WTC11 (cell line): ENCODE measurements at regions not wholly inside any gene's neighbourhood (a gene's known extent, or its start where the extent isn't known, plus 50 kb on each side); places are given as distances from the start of the nearest gene placed in this dataset.

Experiments
- ATAC-seq: fragments of 200-7000 bp; cut with Tn5 transposase; 2 replicates; pipeline ENCODE4 v1.10.0; 2021; ENCODE audit warnings: mild to moderate bottlenecking, moderate library complexity
- CTCF ChIA-PET: fragments of 300-600 bp; sonication (Branson Sonifier 250); formaldehyde crosslinking; loops from one replicate; lab custom pipeline; 2021; ENCODE audit warnings: antibody characterized with exemption; lab: Charles Lee
- POLR2A ChIA-PET: fragments of 350-600 bp; sonication (Branson Sonifier 250); formaldehyde crosslinking; loops from one replicate; lab custom pipeline; 2021; ENCODE audit warnings: antibody characterized with exemption; lab: Charles Lee
- DNase-seq: peaks from one replicate; pipeline ENCODE4 v3.0.0; 2021; ENCODE audit warnings: low spot score
- H3K27ac Mint-ChIP-seq: 2 replicates; pipeline ENCODE4 v1.8.0; 2021; ENCODE audit warnings: mixed read lengths
- H3K27me3 Mint-ChIP-seq: 2 replicates; pipeline ENCODE4 v1.8.0; 2021; ENCODE audit warnings: low read depth, mild to moderate bottlenecking, moderate library complexity, mixed read lengths
- H3K36me3 Mint-ChIP-seq: 2 replicates; pipeline ENCODE4 v1.8.0; 2021; ENCODE audit warnings: mixed read lengths
- H3K4me1 Mint-ChIP-seq: 2 replicates; pipeline ENCODE4 v1.8.0; 2022; ENCODE audit warnings: mixed read lengths
- H3K4me3 Mint-ChIP-seq: 2 replicates; pipeline ENCODE4 v1.8.0; 2021; ENCODE audit warnings: mild to moderate bottlenecking, moderate library complexity, mixed read lengths
- H3K9me3 Mint-ChIP-seq: 2 replicates; pipeline ENCODE4 v1.8.0; 2021; ENCODE audit warnings: mixed read lengths
- ATF2 ChIP-seq: sonication (generic); formaldehyde crosslinking; IDR thresholded peaks from 2 replicates; pipeline ENCODE4 v1.8.1; 2022; ENCODE audit warnings: low read depth, missing genetic modification reagents, borderline replicate concordance
- CREB1 ChIP-seq: sonication (generic); formaldehyde crosslinking; IDR thresholded peaks from 2 replicates; pipeline ENCODE4 v1.8.0; 2023; ENCODE audit warnings: mild to moderate bottlenecking, missing genetic modification reagents
- ELF4 ChIP-seq: sonication (generic); formaldehyde crosslinking; IDR thresholded peaks from 2 replicates; pipeline ENCODE4 v1.8.1; 2022; ENCODE audit warnings: low read depth, mild to moderate bottlenecking, moderate library complexity, missing genetic modification reagents
- EMX1 ChIP-seq: fragments of 250-450 bp; sonication (Bioruptor Pico); IDR thresholded peaks from 2 replicates; pipeline ENCODE4 v1.8.0; 2021; ENCODE audit warnings: mild to moderate bottlenecking
- FOXP4 ChIP-seq: sonication (generic); formaldehyde crosslinking; IDR thresholded peaks from 2 replicates; pipeline ENCODE4 v1.8.0; 2022; ENCODE audit warnings: mild to moderate bottlenecking, missing genetic modification reagents
- GTF2I ChIP-seq: fragments of 250-450 bp; sonication (Bioruptor Pico); conservative IDR thresholded peaks from 2 replicates; pipeline ENCODE4 v1.4.0; 2021; ENCODE audit warnings: mild to moderate bottlenecking
- MXD4 ChIP-seq: fragments of 250-450 bp; sonication (Bioruptor Pico); IDR thresholded peaks from 2 replicates; pipeline ENCODE4 v1.8.0; 2021; ENCODE audit warnings: mild to moderate bottlenecking, moderate library complexity, borderline replicate concordance
- NFYB ChIP-seq: sonication (generic); formaldehyde crosslinking; conservative IDR thresholded peaks from 2 replicates; pipeline ENCODE4 v1.8.0; 2022; ENCODE audit warnings: low read depth, missing genetic modification reagents
- OVOL2 ChIP-seq: fragments of 250-450 bp; sonication (Bioruptor Pico); IDR thresholded peaks from 2 replicates; pipeline ENCODE4 v1.9.0; 2021; ENCODE audit warnings: mild to moderate bottlenecking, borderline replicate concordance
- USF1 ChIP-seq: sonication (generic); formaldehyde crosslinking; IDR thresholded peaks from 2 replicates; pipeline ENCODE4 v1.8.0; 2022; ENCODE audit warnings: mild to moderate bottlenecking, missing genetic modification reagents
- ZNF138 ChIP-seq: sonication (generic); formaldehyde crosslinking; conservative IDR thresholded peaks from 2 replicates; pipeline ENCODE4 v1.8.1; 2022; ENCODE audit warnings: mild to moderate bottlenecking, moderate library complexity, missing genetic modification reagents
- ZNF232 ChIP-seq: sonication (generic); formaldehyde crosslinking; IDR thresholded peaks from 2 replicates; pipeline ENCODE4 v1.8.0; 2022; ENCODE audit warnings: mild to moderate bottlenecking, missing genetic modification reagents
- ZNF425 ChIP-seq: fragments of 250-450 bp; sonication (Bioruptor Pico); conservative IDR thresholded peaks from 2 replicates; pipeline ENCODE4 v1.9.0; 2021; ENCODE audit warnings: mild to moderate bottlenecking
- TF ChIP-seq, protein P1 (sequence below): sonication (generic); formaldehyde crosslinking; IDR thresholded peaks from 2 replicates; pipeline ENCODE4 v1.8.1; 2022; ENCODE audit warnings: mild to moderate bottlenecking, missing genetic modification reagents, moderate library complexity, borderline replicate concordance
- TF ChIP-seq, protein P2 (sequence below): sonication (generic); formaldehyde crosslinking; conservative IDR thresholded peaks from 2 replicates; pipeline ENCODE4 v1.8.1; 2022; ENCODE audit warnings: mild to moderate bottlenecking, missing genetic modification reagents

- Mint-ChIP-seq H3K9me3 (peaks cover 7% of the 10 kb centered on the region), H3K36me3 (no peaks in the 10 kb centered on the region), H3K4me1 (no peaks in the 10 kb centered on the region), H3K4me3 (no peak overlapping the region), H3K27me3 (no peaks in the 10 kb centered on the region), H3K27ac (no peak overlapping the region)
- ATAC-seq = no peak
- ChIA-PET POLR2A (no interaction called here), CTCF (no interaction called here)
- no peak for DNase-seq
- TF ChIP-seq EMX1 (CRISPR knock-in tag) (no peak), CREB1 (CRISPR knock-in tag) (no peak), ELF4 (no peak), OVOL2 (no peak), ATF2 (no peak), GTF2I (CRISPR knock-in tag) (no peak), USF1 (CRISPR knock-in tag) (no peak), MXD4 (CRISPR knock-in tag) (no peak), ZNF425 (CRISPR knock-in tag) (no peak), ZNF232 (CRISPR knock-in tag) (no peak), NFYB (no peak), ZNF138 (CRISPR knock-in tag) (no peak), FOXP4 (CRISPR knock-in tag) (no peak)
- TF ChIP-seq, protein P1, sequence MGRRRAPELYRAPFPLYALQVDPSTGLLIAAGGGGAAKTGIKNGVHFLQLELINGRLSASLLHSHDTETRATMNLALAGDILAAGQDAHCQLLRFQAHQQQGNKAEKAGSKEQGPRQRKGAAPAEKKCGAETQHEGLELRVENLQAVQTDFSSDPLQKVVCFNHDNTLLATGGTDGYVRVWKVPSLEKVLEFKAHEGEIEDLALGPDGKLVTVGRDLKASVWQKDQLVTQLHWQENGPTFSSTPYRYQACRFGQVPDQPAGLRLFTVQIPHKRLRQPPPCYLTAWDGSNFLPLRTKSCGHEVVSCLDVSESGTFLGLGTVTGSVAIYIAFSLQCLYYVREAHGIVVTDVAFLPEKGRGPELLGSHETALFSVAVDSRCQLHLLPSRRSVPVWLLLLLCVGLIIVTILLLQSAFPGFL (CRISPR knock-in tag) = no peak
- TF ChIP-seq, protein P2, sequence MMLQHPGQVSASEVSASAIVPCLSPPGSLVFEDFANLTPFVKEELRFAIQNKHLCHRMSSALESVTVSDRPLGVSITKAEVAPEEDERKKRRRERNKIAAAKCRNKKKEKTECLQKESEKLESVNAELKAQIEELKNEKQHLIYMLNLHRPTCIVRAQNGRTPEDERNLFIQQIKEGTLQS (CRISPR knock-in tag) = no peak
These were observed 542.8 kb downstream of the IRS1 start for GRCh38 chr2:226256709-226257376.

DNA sequence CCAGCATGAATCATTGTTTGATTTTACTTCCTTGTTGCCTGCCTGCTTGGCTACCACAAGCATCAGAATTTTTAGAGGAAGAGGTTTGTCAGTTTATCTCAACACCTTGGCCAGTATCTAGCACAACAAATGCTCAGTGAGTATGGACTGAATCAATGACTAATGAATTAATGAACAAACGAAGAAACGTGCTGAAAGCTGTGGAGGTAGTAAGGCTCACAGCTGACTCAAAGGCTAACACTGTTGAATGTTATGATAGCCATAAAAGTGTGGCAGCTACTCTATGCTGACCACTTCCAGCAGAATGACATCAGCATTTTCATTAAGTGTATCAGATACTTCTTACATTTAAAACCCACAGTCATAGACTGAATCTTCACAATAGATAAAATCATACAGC lies 543.4 kb downstream of the IRS1 start:
- no peaks in the 10 kb centered on the region for H3K4me1 Mint-ChIP-seq
- no peak overlapping the region for H3K27ac Mint-ChIP-seq
- no peak overlapping the region for H3K4me3 Mint-ChIP-seq
- DNase-seq = no peak
- peaks cover 7% of the 10 kb centered on the region for H3K9me3 Mint-ChIP-seq
- ATAC-seq = no peak
- TF ChIP-seq ELF4 = no peak
- TF ChIP-seq ATF2 = no peak
- no peaks in the 10 kb centered on the region for H3K27me3 Mint-ChIP-seq
- POLR2A ChIA-PET = no interaction called here
- no peaks in the 10 kb centered on the region for H3K36me3 Mint-ChIP-seq
- CTCF ChIA-PET = no interaction called here
